Activated gamma-delta T cell treated with Interleukin-2 at 50 U/mL for 16 hours (primary cell): ENCODE measurements at regions not wholly inside any gene's neighbourhood (a gene's known extent, or its start where the extent isn't known, plus 50 kb on each side); places are given as distances from the start of the nearest gene placed in this dataset.
"Not testable (repeated sequence)": the region's sequence is repeated elsewhere in the genome, so short reads cannot be mapped to it uniquely, and the experiment has no call there.

Experiments used
- DNase-seq: peaks from one replicate; pipeline ENCODE4 v3.0.0-alpha.2; 2020

DNA sequence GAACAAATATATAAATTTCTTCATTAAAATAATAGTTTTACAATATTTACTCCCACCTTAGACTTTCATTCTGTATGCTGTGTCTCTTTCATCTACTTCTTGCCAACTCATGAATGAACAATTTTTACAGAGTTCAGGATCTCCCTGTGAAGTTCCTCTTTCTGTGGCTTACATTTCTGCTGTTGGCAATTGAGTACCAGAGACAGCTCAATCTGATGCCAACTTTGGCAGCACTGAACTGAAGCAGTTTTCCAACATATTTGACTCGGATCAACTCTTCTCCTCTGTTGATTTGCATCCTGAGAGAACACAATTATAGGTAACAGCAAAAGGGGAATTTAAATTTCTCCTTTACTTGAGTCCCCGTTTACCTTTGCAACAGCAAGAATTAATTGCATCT lies 1262.2 kb downstream of the EFNA5 start:
- no peak for DNase-seq

DNA sequence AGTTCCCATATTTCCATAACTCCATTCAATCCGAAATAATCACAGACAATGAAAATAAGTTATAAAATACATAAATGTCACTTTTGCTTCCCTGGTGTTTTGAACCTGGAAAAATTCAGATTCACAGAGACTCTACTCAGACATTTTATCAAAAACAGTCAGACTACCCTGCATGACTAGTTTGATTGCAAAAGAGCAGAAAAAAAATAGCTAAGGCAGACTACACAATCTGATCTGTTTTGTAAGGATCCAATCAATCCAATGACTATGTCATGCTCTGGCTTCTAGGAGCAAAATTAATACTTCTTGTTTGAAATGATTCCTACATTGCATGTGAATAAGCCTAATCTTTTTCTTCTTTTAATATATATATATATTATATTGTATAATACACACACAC lies 1262.6 kb downstream of the EFNA5 start:
- no peak for DNase-seq

DNA sequence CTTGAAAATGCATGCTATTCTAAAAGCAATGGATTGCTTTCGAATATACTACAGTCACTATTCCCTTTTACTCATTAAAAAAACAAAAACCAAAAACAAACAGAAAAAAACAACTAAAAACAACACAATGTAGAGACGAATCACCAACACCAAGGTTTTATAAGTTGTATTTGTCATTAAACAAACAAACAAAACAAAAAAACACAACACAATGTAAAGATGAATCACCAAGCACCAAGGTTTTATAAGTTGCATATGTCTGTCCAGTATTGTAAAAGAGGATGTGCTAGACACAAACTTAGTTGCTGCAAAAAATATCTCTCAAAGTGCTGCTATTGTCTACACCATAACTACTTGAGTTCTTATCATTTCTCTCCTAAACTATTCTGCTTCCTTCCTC lies 1269.2 kb downstream of the EFNA5 start:
- no peak for DNase-seq

DNA sequence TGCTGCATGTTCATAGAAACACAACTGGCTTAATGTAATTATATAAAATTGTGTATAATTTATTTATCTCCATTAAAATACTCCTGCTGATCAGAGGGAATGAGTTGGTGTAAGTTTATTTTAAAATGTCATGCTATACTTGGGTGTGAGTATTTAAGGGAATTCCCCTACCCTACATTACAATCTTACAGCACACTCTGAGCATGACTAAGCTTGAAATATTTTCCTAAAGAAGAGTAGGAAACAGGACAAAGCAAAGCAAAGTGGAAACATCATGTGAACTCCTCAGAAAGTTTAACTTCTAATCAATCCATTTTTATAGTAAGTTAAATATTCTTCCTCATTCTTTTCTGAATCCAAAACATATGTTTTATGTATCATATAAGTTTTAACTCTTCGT lies 1271.3 kb downstream of the EFNA5 start:
- DNase-seq: no peak

DNA sequence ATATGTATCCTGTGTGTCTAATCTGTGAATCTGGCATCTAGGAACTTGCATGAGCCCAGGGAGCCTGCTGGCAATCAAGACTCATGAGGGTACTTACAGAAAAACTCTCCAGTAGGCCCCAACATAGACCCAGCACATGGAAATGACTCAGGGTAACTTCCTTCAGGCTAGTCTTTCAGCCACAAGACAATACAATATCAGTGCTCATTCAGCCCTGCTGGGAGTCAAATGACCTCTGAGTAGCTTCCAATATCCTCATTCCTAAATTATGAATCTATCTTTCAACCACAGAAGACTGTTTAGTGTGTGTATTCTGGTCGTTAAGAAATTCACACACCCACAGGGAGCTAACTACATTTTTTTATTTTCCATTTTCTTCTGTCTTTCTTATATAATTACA lies 1273.0 kb downstream of the EFNA5 start:
- no peak for DNase-seq

DNA sequence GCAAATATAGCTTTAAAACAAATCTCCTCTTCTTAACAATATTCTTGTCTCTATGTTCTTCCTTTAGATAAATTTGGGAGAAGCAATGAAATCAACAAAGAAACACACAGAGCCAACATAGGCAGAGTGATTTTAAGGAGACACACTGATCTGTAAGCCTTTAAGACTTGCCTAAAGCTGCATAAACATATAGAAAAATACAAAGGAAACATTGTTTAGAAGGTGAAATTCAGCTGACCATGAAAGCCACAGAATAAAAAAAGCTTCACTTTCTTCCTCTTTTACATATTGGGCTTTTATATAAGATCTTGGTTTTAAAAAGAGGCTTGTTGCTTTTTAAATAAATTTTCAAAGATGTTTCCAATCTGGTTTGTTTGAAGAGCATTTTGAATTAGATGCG lies 1277.5 kb downstream of the EFNA5 start:
- no peak for DNase-seq

DNA sequence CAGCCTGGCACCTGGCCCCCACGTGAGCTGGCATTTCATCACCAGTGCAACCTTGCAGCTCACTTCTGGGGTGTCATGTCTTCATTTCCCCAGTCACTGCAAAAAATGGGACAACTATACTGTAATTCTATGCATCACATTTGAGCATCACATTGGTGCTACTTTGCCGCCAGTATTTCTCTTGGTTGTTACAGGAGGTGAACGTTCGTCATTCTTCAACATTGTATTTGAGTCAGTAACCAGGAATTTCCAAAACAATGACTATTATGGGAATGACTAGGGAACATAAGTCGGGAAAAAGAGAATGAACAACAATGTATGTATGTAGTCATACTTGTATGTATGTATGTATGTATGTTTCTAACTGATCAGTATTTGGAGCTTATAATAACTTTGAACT lies 1278.0 kb downstream of the EFNA5 start:
- no peak for DNase-seq

DNA sequence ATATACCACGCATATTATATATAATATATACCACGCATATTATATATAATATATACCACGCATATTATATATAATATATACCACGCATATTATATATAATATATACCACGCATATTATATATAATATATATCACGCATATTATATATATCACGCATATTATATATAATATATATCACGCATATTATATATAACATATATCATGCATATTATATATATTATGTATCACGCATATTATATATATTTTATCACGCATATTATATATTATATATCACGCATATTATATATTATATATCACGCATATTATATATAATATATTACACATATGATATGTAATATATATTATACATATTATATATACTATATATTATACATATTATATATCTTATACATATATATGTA lies 1283.0 kb downstream of the EFNA5 start:
- DNase-seq: not testable (repeated sequence)

DNA sequence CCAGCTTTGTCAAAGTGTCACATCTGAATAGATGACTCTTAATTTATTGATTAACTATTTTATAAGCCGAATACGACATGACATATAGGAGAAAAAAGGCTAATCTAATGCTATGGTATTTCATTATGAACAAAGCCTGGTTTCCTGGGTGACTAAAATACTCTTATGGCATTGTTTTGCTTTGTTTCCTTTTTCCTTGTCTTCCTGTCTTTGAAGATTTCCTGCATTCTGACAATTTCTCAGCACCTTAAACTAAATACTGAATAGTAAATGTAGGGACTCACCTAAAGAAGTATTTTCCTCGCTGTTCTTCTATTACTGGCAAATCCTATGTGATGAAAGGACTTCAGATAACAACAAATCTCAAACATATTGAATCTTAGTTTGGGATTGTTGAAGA lies 1284.5 kb downstream of the EFNA5 start:
- DNase-seq: no peak

DNA sequence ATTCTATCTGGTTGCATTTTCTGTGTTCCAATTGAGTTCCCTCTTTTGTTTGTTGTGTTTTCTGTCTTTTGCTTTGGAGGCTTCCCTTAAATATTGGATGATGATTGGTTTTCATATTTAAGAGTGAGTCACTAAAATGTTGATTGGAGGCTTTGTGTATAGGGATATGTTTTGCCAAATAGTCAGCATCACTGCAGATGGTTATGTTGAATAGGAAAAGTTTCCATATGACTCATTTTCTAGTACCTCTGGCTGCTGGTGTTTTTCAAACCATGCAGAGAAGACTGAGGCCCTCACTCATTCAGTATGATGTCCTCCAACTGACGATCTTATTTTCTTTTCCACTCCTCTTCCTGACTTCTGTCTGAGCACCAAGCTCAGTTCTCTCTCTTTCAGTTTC lies 1290.0 kb downstream of the EFNA5 start:
- no peak for DNase-seq

DNA sequence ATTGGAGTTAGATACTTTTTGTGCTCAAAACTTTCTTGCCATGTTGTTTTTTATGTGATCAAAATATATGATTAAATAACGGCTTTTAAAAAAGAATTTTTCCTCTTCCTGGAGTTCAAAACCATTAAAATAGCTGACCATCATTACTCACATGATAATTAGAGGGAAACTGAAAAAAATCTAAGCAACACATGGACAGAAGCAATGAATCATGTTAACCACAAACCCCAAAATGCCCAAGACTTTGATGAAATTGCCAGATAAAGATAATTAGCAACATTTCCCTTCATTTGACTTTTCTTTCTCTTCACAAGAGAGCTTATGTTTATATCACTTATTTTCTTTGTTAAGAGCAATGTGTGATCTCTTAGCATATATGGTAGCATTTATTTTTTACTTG lies 1294.2 kb downstream of the EFNA5 start:
- DNase-seq: no peak

DNA sequence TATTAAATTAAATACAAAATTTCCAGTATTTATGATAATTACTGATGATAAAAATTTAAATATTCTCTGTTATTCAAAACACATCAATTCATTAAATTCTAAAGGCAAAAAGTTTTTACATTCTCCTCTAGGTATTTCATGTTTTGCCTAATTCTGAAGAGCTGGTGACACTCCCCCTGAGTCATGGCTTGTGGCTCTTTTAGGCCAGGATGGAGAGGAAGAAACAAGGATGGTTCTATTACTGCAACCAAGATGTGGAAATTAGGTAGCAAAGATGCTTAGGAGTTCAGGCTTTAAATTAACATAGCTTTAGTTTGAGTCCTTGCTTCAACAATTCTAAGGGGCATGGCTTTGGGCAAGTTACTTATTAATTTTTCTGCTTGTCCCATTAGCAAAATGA lies 1295.8 kb downstream of the EFNA5 start:
- DNase-seq: no peak

DNA sequence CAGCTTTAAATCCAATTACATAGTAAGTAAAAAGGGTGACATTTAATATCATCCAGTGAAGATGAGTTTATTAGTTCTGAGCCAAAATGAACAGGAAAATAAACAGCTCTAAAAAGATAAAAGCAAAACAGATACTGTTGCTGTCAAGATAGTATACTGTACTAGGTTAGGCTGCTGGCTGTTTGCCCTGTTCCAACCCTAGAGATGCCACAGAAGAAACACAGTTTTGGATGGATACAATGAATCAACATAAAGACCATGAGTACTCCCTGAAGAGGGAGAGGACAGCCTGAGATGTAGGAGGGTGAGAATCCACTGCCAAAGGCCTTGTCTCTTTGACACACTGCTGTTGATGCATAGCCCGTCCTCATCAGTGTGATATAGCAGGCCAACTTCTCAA lies 1302.7 kb downstream of the EFNA5 start:
- no peak for DNase-seq

DNA sequence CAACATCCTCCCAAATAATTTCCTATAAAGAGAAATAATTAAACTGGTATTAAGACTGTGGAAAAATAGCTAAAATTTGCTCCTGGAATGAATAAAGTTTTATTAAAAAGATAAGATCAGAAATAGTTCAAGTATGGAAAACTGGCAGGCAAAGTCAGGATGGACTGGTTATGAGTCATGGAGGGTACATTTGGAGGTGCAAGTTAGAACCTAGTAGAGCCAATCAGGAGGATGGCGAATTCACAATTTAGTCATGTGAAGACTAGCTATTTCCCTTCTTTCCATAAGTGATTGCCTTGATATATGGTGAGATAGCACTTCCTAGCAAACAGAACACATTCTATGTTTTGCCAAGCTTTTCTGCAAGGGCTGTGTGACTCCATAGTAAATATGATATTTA lies 1303.5 kb downstream of the EFNA5 start:
- DNase-seq: no peak

DNA sequence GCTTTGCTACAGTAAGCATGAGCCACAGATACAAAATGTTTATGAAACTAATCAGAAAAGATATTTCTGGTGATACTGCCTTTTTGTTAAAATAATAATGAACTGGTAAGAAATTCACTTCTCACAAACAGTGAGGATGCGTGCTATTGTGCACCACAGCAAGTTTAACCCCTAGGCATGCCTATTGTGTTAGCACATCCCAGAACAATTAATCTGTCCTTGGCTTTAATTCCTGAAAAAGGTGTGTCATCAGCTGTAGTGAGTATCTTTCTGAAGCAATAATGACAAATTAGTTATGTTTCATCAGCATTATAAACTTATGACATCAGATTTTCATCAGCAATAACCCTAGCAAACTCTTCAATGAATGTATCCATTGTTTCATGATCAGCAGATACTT lies 1307.2 kb downstream of the EFNA5 start:
- no peak for DNase-seq

DNA sequence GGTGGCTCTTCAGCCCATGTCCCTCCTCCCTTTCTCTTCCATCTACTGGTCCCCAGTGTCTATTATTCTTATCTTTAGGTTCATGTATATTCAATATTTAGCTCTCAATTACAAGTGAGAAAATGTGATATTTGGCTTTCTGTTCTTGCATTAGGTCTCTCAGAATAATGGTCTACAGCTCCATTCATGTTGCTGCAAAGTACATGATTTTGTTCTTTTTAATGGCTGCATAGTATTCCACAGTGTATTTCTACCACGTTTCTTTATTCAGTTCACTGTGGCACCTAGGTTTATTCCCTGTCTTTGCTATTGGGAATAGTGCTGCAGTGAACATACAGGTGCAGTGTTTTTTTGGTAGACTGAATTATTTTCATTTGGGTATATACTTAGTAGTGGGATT lies 1308.8 kb downstream of the EFNA5 start:
- no peak for DNase-seq

DNA sequence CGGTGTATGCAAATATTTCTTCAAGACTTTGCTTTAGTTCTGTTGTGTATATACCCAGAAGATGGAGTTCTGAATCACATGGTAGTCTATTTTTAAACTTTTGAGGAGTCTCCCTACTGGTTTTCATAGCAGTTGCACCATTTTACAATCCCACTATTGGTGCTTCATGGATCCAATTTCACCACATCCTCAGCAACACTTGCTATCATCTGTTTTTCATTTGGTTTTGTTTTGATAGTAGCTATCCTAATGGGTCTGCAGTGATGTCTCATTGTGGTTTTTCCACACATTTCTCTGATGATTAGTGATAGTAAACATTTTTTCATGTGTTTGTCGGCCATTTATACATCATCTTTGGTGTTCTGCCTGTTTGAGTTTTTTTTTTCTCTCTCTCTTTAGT lies 1339.3 kb downstream of the EFNA5 start:
- no peak for DNase-seq

DNA sequence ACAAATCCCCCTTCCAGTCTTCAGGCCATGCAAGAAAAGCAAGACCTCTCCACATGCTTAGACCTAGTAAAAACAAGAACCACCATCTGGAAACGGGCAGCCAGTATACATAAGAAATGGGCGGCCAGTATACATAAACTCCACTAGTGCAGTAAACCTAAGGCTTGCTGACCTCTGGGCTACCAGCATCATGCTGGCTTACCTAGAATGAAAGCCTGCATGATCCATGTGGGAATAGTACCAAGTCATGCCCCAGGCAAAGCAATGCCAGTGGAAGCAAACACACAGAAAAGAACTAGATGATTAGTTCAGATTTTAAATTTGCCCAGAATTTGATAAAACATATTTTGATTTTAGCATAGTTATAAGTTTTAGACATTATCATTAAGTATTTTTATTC lies 1346.4 kb downstream of the EFNA5 start:
- no peak for DNase-seq

DNA sequence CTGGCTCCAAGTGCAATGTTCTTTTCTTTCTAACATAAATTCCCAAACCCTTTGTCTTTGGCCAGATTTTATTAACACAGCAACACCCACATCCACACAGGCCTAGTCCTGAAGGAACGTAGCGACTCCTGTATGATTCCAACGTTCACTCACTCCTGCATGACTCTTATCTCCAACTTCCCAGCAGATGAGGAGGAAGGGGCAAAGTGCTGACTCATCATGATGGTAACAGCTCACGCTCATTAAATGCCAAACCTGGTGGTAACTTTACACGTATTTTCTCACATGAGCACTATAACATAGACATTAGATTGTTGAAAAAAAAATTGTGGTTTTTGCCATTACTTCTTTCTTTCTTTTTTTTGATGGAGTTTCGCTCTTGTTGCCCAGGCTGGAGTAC lies 1349.5 kb downstream of the EFNA5 start:
- DNase-seq: no peak

DNA sequence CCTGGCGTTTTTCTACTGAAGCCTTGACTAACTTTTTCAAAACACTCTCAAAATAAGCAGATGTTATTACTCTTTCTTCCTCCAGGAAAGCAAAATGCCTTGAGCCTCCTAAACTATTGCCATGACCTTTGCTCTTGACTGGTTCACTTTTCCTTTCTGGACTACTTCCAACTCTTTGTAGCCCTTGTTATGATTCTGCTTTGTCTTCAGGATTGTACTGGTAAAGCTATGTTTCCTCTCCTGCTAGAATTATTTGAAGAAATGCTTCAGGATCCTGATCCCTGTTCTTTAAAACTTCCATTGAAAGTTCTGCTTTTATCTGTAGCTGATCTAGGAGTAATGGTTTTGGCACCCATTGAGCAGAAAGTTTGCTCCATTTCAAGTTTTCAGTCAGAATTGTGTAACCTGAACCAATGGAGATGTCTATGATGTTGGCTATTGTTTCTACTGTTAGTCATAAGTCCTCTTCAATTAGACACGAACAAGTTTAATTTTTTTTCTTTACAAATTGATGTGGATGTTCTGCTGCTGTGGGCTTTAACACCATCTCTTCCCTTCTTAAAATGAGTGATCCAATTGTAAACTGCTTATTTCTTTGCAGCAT lies 1356.4 kb downstream of the EFNA5 start:
- DNase-seq: no peak

DNA sequence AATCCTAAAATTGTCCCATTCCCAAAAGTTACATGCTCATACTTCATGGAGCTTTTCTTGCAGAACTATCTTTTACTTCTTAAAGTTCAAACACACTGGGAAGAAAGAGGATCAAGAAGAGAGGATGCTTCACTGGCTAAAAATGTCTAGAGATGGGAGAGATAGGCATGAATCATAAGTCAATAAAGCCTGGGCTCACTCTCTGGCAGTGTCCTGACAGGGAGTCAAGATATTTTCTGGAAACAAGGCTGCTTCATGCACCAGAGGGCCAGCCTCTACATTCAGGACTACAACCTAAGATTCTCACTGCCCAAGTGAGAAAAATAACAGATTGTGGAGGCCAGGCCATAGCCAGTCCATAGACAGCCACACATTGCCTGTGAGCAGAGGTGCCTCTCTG lies 1358.4 kb downstream of the EFNA5 start:
- no peak for DNase-seq

DNA sequence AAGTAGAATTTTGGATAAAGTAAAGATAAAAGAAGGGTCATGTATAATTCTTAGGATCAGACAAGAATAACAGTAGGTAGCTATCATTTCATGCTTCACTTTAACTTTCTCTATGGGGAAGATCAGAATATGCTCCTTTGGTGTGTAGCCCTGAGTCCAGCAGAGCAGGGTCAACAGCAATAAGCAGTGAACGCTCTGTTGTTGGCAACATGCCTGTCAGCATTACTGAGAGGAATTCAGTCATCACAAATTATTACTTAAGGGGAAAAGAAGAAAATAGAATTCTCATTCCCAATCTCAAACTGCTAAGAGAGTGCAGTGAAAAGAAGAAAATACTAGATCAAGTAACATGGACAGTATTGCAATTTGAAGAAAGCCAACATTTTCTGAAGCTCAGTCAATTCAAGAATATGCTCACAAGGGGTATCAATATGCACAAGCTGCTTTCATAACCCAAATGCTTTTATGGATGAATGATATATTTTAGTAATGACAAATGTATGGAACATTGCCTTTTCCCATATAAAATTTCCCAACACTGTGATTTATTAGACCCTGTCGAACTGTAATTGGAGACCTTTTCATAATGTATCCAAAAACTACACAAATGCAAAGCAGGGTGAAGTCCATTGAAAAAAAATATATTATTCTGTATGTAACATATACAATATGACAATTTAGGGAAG lies 1359.4 kb downstream of the EFNA5 start:
- DNase-seq: no peak

DNA sequence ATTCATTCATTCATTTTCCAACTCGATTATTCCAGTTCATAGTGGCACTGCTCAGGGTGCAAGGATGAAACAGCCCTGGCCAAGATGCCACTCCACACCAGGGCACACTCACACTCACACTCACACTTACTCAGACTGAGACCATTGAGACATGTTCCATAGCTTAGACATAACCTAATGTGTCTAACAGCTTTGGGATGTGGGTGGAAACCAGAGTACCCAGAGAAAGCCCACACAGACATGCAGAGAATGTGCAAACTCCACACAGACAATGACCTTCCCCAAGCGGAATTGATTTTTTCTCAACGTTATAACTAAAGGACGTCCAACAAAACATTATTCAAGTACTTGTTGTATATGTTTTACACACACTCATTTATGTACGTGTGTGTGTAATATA lies 1363.5 kb downstream of the EFNA5 start:
- DNase-seq: no peak

DNA sequence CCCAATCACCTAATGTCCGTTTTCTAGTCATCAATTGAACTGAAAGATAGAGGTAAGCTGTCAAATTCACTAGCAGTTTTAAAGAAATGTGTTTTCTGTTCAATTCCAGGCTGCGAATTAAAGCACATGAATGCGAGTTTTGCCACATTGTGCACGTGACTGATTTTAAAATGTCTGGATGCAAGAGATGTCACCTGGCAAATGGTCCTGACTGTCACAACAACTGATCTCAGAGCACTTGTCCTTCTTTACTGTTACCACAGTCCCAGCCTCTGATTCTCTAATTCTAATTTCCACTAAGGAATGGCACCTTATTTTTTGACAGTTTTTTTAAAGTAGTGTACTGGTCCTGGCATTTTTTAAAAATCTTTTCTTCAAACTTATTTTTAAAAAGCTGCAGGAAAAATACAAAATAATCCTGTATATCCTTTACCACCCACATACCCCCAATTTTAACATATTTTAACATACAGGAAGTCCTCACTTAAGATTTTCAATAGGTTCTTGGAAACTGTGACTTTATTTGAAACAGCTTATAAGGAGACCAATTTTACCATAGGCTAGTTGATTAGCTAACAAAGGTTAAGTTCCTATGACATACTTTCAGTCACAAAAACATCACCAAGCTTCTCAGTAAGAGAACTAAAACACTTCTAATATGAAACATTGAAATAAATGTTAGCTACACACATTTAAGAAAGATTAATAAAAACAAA lies 1364.3 kb downstream of the EFNA5 start:
- no peak for DNase-seq

DNA sequence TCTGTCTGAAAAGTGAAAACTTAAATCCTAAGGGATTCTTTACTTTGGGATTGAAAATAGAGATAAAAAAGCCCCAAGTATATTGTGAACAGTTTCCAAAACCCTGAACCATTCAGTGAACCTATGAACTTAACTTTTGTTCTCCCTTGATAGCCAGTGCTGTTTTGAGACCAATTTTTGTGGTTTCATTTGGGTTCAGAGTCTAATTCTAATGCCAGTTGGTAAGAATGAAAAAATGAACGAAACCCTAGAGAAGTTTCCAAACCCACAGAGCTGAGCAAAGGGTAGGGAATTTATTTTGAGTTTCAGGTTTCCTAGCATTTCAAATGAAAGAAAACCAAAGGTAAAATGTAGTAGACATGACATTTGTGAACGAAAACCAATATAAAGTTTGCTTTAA lies 1366.8 kb downstream of the EFNA5 start:
- DNase-seq: no peak
